Erythroblast (primary cell): ENCODE measurements at regions not wholly inside any gene's neighbourhood (a gene's known extent, or its start where the extent isn't known, plus 50 kb on each side); places are given as distances from the start of the nearest gene placed in this dataset.

Source experiments
- GATA1 ChIP-seq: IDR thresholded peaks from 2 replicates; pipeline ENCODE4 v1.6.1; 2011; ENCODE audit warnings: low read depth, mild to moderate bottlenecking, control low read depth, low read length, moderate library complexity
- POLR2A ChIP-seq: IDR thresholded peaks from 2 replicates; pipeline ENCODE4 v1.6.1; 2011; ENCODE audit warnings: mild to moderate bottlenecking, low read length

DNA sequence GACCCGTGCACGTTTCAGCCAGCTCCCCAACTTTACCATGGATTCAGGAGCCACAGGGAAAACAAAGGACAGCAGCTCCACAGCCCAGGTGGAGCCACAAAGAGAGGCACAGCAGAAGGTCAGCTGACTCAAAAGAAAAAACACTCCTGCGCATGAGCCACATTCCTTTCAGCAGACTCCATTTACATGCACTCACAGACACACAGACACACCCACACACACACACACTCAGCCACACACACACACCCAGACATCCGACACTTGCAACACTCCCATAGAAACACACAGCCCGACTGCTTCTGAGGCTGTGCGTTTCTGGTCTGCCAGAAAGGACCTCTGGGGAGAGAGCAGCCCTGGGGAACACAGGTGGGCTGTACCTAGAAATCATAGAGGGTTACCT is 2335.5 kb downstream of the TP53TG3F start:
- TF ChIP-seq POLR2A (no peak), GATA1 (no peak)
